GM12878 (cell line): ENCODE measurements at regions not wholly inside any gene's neighbourhood (a gene's known extent, or its start where the extent isn't known, plus 50 kb on each side); places are given as distances from the start of the nearest gene placed in this dataset.

ENCODE experiments used
- ATAC-seq: fragments of 200-7000 bp; cut with Tn5 transposase; 3 replicates; pipeline ENCODE4 v1.9.1; 2020; ENCODE audit warnings: mild to moderate bottlenecking, moderate library complexity
- BruUV-seq: library from RNA; stranded (reverse); fragments of 400-500 nt; replicated peaks from 2 replicates; lab custom pipeline; 2021; lab: Mats Ljungman, UMichigan
- CTCF ChIA-PET: fragments of 300-600 bp; sonication (Branson Sonifier 250); formaldehyde crosslinking; extraction: SDS; loops from one replicate; lab custom pipeline; 2021; ENCODE audit warnings: inconsistent platforms; lab: Yijun Ruan, JAX
- POLR2A ChIA-PET: fragments of 350-600 bp; formaldehyde crosslinking; extraction: SDS; loops from one replicate; lab custom pipeline; 2021; ENCODE audit warnings: inconsistent platforms; lab: Charles Lee
- RAD21 ChIA-PET: fragments of 300-600 bp; sonication (Branson Sonifier 250); formaldehyde crosslinking; loops from one replicate; lab custom pipeline; 2023; ENCODE audit warnings: antibody characterized with exemption; ENCODE audit not compliant: unreplicated experiment; lab: Charles Lee
- SMC1A ChIA-PET: fragments of 300-600 bp; sonication (Branson Sonifier 250); formaldehyde crosslinking; loops from one replicate; lab custom pipeline; 2023; ENCODE audit not compliant: unreplicated experiment, uncharacterized antibody; lab: Charles Lee
- DNase-seq: peaks from one replicate; pipeline ENCODE4 v3.0.0-alpha.2; 2011; ENCODE audit warnings: low read depth, low spot score
- FAIRE-seq: peaks from 3 replicates; lab custom pipeline; 2011; peaks lifted over from hg19 to GRCh38; lab: Jason Lieb, UNC
- H2AFZ ChIP-seq: 2 replicates; pipeline ENCODE4 v1.6.0; 2011; ENCODE audit warnings: low read depth, low read length, control low read depth; ENCODE audit not compliant: control insufficient read depth
- H3K27ac ChIP-seq: 2 replicates; pipeline ENCODE4 v1.5.1; 2011; ENCODE audit warnings: control low read depth; ENCODE audit not compliant: control insufficient read depth, insufficient read depth
- H3K27me3 ChIP-seq, 2 experiments: replicated peaks in 1 of 2; 2 replicates each; pipeline versions ENCODE4 v1.6.0 to v1.6.1; 2011; ENCODE audit warnings: low read length in 1 of 2; ENCODE audit not compliant: control insufficient read depth in 2 of 2, insufficient read depth in 2 of 2
- H3K36me3 ChIP-seq, 2 experiments: 2 replicates each; pipeline ENCODE4 v1.5.1; 2011; ENCODE audit warnings: low read length in 1 of 2; ENCODE audit not compliant: control insufficient read depth in 2 of 2, insufficient read depth in 2 of 2
- H3K4me1 ChIP-seq: 2 replicates; pipeline ENCODE4 v1.6.1; 2011; ENCODE audit warnings: mild to moderate bottlenecking, low read length, moderate library complexity, mixed read lengths; ENCODE audit not compliant: control insufficient read depth, insufficient read depth
- H3K4me2 ChIP-seq: 2 replicates; pipeline ENCODE4 v1.6.0; 2011; ENCODE audit warnings: control low read depth; ENCODE audit not compliant: control insufficient read depth, insufficient read depth
- H3K4me3 ChIP-seq: fragments of 200-600 bp; sonication (generic); 2 replicates; pipeline ENCODE4 v1.5.1; 2016
- H3K79me2 ChIP-seq: 2 replicates; pipeline ENCODE4 v1.6.0; 2011; ENCODE audit warnings: low read length; ENCODE audit not compliant: control insufficient read depth, insufficient read depth
- H3K9ac ChIP-seq: 2 replicates; pipeline ENCODE4 v1.8.0; 2011; ENCODE audit warnings: low read length, control low read depth, mixed read lengths; ENCODE audit not compliant: control insufficient read depth, insufficient read depth
- H3K9me3 ChIP-seq: replicated peaks from 3 replicates; pipeline ENCODE4 v1.5.1; 2011; ENCODE audit warnings: mild to moderate bottlenecking, low read length; ENCODE audit not compliant: control insufficient read depth, insufficient read depth
- H4K20me1 ChIP-seq: 2 replicates; pipeline ENCODE4 v1.6.0; 2011; ENCODE audit not compliant: control insufficient read depth, insufficient read depth
- BMI1 ChIP-seq: fragments of 450-650 bp; IDR thresholded peaks from 2 replicates; pipeline ENCODE4 v1.6.1; 2016; ENCODE audit warnings: mild to moderate bottlenecking, moderate library complexity, borderline replicate concordance
- BRCA1 ChIP-seq: IDR thresholded peaks from 2 replicates; pipeline ENCODE4 v1.6.1; 2011; ENCODE audit warnings: low read depth, low read length, improper control_type of control experiment
- CBFB ChIP-seq: IDR thresholded peaks from 2 replicates; pipeline ENCODE4 v1.6.1; 2016; ENCODE audit warnings: antibody characterized with exemption, low read depth
- CHD2 ChIP-seq: IDR thresholded peaks from 2 replicates; pipeline ENCODE4 v1.6.1; 2011; ENCODE audit warnings: low read depth, low read length, improper control_type of control experiment, borderline replicate concordance
- ETV6 ChIP-seq, 2 experiments: fragments of 450-650 bp in 1 of 2; IDR thresholded peaks in 1 of 2; conservative IDR thresholded peaks in 1 of 2; 2 replicates each; pipeline ENCODE4 v1.6.1; 2014; ENCODE audit warnings: antibody characterized with exemption in 1 of 2, borderline replicate concordance in 1 of 2, low read depth in 1 of 2, mild to moderate bottlenecking in 1 of 2, moderate library complexity in 1 of 2
- GABPA ChIP-seq: IDR thresholded peaks from 2 replicates; pipeline ENCODE4 v1.6.1; 2014; ENCODE audit warnings: antibody characterized with exemption, low read depth, mild to moderate bottlenecking, inconsistent platforms
- IKZF2 ChIP-seq, 2 experiments: fragments of 450-650 bp; IDR thresholded peaks; 2 replicates each; pipeline ENCODE4 v1.6.1; 2017; ENCODE audit warnings: mild to moderate bottlenecking in 2 of 2, moderate library complexity in 2 of 2
- KAT2A ChIP-seq: conservative IDR thresholded peaks from 2 replicates; pipeline ENCODE4 v1.6.1; 2011; ENCODE audit warnings: low read depth, low read length; ENCODE audit not compliant: control insufficient read depth
- KLF5 ChIP-seq: fragments of 450-650 bp; IDR thresholded peaks from 2 replicates; pipeline ENCODE4 v1.6.1; 2014; ENCODE audit warnings: mild to moderate bottlenecking; ENCODE audit not compliant: partially characterized antibody
- MXI1 ChIP-seq: fragments of 150-350 bp; IDR thresholded peaks from 2 replicates; pipeline ENCODE4 v1.6.1; 2011; ENCODE audit warnings: low read depth, mild to moderate bottlenecking, inconsistent platforms, low read length, improper control_type of control experiment
- MYB ChIP-seq: fragments of 150-350 bp; IDR thresholded peaks from 2 replicates; pipeline ENCODE4 v1.6.1; 2014; ENCODE audit warnings: mild to moderate bottlenecking, low read depth, low read length, borderline replicate concordance
- PAX8 ChIP-seq: fragments of 450-650 bp; IDR thresholded peaks from 2 replicates; pipeline ENCODE4 v1.6.1; 2017; ENCODE audit warnings: mild to moderate bottlenecking, moderate library complexity
- RAD51 ChIP-seq: fragments of 450-650 bp; IDR thresholded peaks from 2 replicates; pipeline ENCODE4 v1.6.1; 2016; ENCODE audit warnings: moderate library complexity, mild to moderate bottlenecking, inconsistent platforms
- REST ChIP-seq: IDR thresholded peaks from 2 replicates; pipeline ENCODE4 v1.6.1; 2012; ENCODE audit warnings: mild to moderate bottlenecking, low read depth, low read length
- SMAD1 ChIP-seq: fragments of 450-650 bp; IDR thresholded peaks from 2 replicates; pipeline ENCODE4 v1.6.1; 2018; ENCODE audit warnings: mild to moderate bottlenecking, low read depth; ENCODE audit not compliant: partially characterized antibody
- SP1 ChIP-seq: IDR thresholded peaks from one replicate; pipeline ENCODE4 v1.6.1; 2011; ENCODE audit warnings: low read depth, low read length
- TCF12 ChIP-seq: IDR thresholded peaks from 2 replicates; pipeline ENCODE4 v1.6.1; 2011; ENCODE audit warnings: low read depth, mild to moderate bottlenecking, low read length
- WRNIP1 ChIP-seq: IDR thresholded peaks from 2 replicates; pipeline ENCODE4 v1.6.1; 2011; ENCODE audit warnings: low read depth, low read length, improper control_type of control experiment, borderline replicate concordance
- ZBED1 ChIP-seq: IDR thresholded peaks from 2 replicates; pipeline ENCODE4 v1.6.1; 2016; ENCODE audit warnings: borderline replicate concordance
- ZNF384 ChIP-seq: IDR thresholded peaks from 2 replicates; pipeline ENCODE4 v1.6.1; 2012; ENCODE audit warnings: low read depth, mild to moderate bottlenecking, low read length, improper control_type of control experiment, borderline replicate concordance
- ZSCAN29 ChIP-seq: fragments of 450-650 bp; IDR thresholded peaks from 2 replicates; pipeline ENCODE4 v1.6.1; 2017; ENCODE audit warnings: mild to moderate bottlenecking, moderate library complexity
- WGBS: methylation state at CpG from one replicate; pipeline ENCODE4 v1.1.6; 2016; ENCODE audit warnings: low lambda C conversion rate; ENCODE audit not compliant: insufficient replicate concordance, insufficient coverage; ENCODE audit errors: missing lambda C conversion rate; 5-methylcytosine and 5-hydroxymethylcytosine counted together
- in situ Hi-C: fragments of 300-500 bp; cut with MboI; formaldehyde crosslinking; loops from 9 replicates; pipeline ENCODE4 v1.14.3; 2018; ENCODE audit warnings: mixed read lengths
- intact Hi-C: fragments of 100-400 bp; cut with micrococcal nuclease; formaldehyde crosslinking; loops from one replicate; pipeline ENCODE4 v1.14.2; 2022; ENCODE audit not compliant: unreplicated experiment
- TF ChIP-seq, protein P1 (sequence below): fragments of 450-650 bp; IDR thresholded peaks from 2 replicates; pipeline ENCODE4 v1.6.1; 2017; ENCODE audit warnings: borderline replicate concordance

DNA sequence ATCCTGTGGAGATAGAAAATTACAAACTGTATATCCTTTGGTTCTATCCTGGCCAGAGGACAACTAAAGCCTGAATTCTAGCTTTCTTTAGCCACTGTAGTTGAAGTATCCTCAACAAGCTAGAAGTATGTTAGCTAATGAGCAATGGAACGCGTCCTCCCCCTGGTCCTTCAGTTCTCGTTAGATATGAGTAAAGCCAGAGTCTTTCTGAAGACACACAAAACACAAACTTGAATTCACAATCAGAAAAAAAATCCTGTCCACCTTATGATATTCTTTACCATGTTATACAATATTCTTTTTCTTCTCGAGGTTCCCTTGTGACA is 1527.0 kb upstream of the SLC10A2 start (continued):
- no peak for TF ChIP-seq MXI1
- TF ChIP-seq PAX8 = no peak
- TF ChIP-seq GABPA = no peak
- TF ChIP-seq IKZF2 (IDR thresholded peaks at IDR 0.05) = no peak
- no peak for TF ChIP-seq MYB
- no peak for TF ChIP-seq SP1
- TF ChIP-seq BMI1 = no peak
- TF ChIP-seq ETV6 (conservative IDR thresholded peaks at IDR 0.05 in 1 of 2, IDR thresholded peaks at IDR 0.05 in 1 of 2; ENCODE audit: borderline replicate concordance in 1 of 2, low read depth in 1 of 2) = no peak

DNA sequence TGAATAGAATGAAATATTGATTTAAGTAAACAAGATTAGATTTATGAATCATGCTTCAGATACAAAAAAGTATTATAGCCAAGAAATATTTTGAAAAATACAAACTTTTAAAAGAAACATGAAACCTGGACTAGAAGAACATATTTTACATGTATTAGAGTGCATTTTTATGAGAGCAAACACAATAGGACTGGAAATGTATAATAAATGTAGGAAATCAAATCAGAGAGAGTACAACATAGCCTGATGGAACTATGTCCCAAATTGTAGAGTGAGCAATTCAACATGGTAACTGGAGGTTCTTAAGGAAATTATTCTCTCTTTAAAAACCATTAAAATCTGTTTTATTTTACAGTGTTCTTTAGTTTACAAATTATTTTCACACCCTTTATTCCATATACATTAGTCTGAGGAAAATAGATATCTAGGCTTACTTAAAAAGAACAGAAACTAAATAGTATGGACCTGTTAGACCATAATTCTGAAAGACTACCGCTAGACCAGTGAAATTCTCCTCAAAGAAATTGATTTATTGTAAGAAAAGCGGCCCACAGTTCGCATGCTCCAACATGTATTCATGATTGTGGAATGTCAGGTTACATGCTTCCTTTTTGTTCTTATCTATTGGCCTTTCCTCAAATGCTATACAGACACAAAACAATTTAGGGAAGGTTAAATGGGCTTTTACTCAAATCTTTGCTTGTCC is 1526.5 kb upstream of the SLC10A2 start:
- POLR2A ChIA-PET = no interaction called here

More for the DNA sequence above, 1526.5 kb upstream of the SLC10A2 start:
- Histone ChIP-seq H3K79me2 (no peaks in the 10 kb centered on the region), H3K9me3 (no peaks in the 10 kb centered on the region), H3K9ac (no peak overlapping the region), H3K27me3 (no peaks in the 10 kb centered on the region), H3K27ac (no peak overlapping the region), H4K20me1 (no peaks in the 10 kb centered on the region), H3K36me3 (no peaks in the 10 kb centered on the region), H2AFZ (no peak overlapping the region), H3K4me3 (no peak overlapping the region), H3K4me1 (no peaks in the 10 kb centered on the region), H3K4me2 (no peak overlapping the region)
- CTCF ChIA-PET = no interaction called here
- WGBS = 0% methylated on average over 3 of the region's 3 CpGs
- FAIRE-seq (no peak), ATAC-seq (no peak), DNase-seq (no peak)
- no TSS peak for BruUV-seq
- TF ChIP-seq KLF5 = no peak
- no peak for TF ChIP-seq WRNIP1
- no peak for TF ChIP-seq RAD51
- TF ChIP-seq ZBED1 = no peak
- TF ChIP-seq TCF12 = no peak
- no peak for TF ChIP-seq CBFB
- TF ChIP-seq ZNF384 = no peak
- TF ChIP-seq ZSCAN29 = no peak
- TF ChIP-seq REST = no peak
- no peak for TF ChIP-seq BRCA1
- TF ChIP-seq, protein P1, sequence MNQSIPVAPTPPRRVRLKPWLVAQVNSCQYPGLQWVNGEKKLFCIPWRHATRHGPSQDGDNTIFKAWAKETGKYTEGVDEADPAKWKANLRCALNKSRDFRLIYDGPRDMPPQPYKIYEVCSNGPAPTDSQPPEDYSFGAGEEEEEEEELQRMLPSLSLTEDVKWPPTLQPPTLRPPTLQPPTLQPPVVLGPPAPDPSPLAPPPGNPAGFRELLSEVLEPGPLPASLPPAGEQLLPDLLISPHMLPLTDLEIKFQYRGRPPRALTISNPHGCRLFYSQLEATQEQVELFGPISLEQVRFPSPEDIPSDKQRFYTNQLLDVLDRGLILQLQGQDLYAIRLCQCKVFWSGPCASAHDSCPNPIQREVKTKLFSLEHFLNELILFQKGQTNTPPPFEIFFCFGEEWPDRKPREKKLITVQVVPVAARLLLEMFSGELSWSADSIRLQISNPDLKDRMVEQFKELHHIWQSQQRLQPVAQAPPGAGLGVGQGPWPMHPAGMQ = no peak
- no peak for TF ChIP-seq KAT2A
- no peak for TF ChIP-seq SMAD1
- no peak for TF ChIP-seq CHD2
- SMC1A ChIA-PET = no interaction called here
- RAD21 ChIA-PET = no interaction called here
- intact Hi-C loops (no loop called here), in situ Hi-C loops (no loop called here)
